Breast epithelium (tissue), 4 donors: ENCODE measurements at regions not wholly inside any gene's neighbourhood (a gene's known extent, or its start where the extent isn't known, plus 50 kb on each side); places are given as distances from the start of the nearest gene placed in this dataset.

Experiments
- DNase-seq, 2 donors: peaks; one replicate each; pipeline ENCODE4 v3.0.0-alpha.2; 2019; ENCODE audit warnings: low spot score in 2 of 2
- H3K27ac ChIP-seq, 2 donors: fragments of 200-600 bp; sonication (generic) in 1 of 2; one replicate each; pipeline ENCODE4 v1.5.1; 2016 to 2019; ENCODE audit warnings: mild to moderate bottlenecking in 1 of 2
- H3K27me3 ChIP-seq, 2 donors: fragments of 200-600 bp; sonication (generic) in 1 of 2; one replicate each; pipeline versions ENCODE4 v1.5.1 to v1.6.0; 2017 to 2019; ENCODE audit warnings: control low read depth in 1 of 2, mild to moderate bottlenecking in 1 of 2
- H3K36me3 ChIP-seq: fragments of 200-600 bp; one replicate; pipeline ENCODE4 v1.5.1; 2019
- H3K4me1 ChIP-seq, 2 donors: fragments of 200-600 bp; sonication (generic); one replicate each; pipeline ENCODE4 v1.5.1; 2016 to 2019; ENCODE audit warnings: control low read depth in 1 of 2
- H3K4me3 ChIP-seq, 3 donors: fragments of 200-600 bp; sonication (generic); 1 replicate in 2 of 3; 2 replicates in 1 of 3; pipeline ENCODE4 v1.5.1; 2016 to 2019; ENCODE audit warnings: mild to moderate bottlenecking in 3 of 3, moderate library complexity in 2 of 3
- H3K9me3 ChIP-seq, 2 donors: fragments of 200-600 bp; sonication (generic) in 1 of 2; one replicate each; pipeline ENCODE4 v1.5.1; 2016 to 2019; ENCODE audit warnings: control low read depth in 1 of 2
- POLR2A ChIP-seq: fragments of 450-650 bp; IDR thresholded peaks from one replicate; pipeline ENCODE4 v1.6.1; 2016; ENCODE audit warnings: antibody characterized with exemption, mild to moderate bottlenecking, moderate library complexity
- POLR2AphosphoS5 ChIP-seq, 3 donors: sonication (generic); formaldehyde crosslinking; IDR thresholded peaks; one replicate each; pipeline ENCODE4 v1.6.1; 2017; ENCODE audit warnings: antibody characterized with exemption in 3 of 3
- intact Hi-C: fragments of 100-400 bp; cut with DNase I; formaldehyde crosslinking; loops from one replicate; pipeline ENCODE4 v1.15.1; 2023; ENCODE audit warnings: low total_unique reads
- TF ChIP-seq, protein P1 (sequence below), 3 donors: fragments of 450-650 bp; IDR thresholded peaks; one replicate each; pipeline ENCODE4 v1.5.1; 2016 to 2017; ENCODE audit warnings: antibody characterized with exemption in 3 of 3, mild to moderate bottlenecking in 3 of 3, moderate library complexity in 3 of 3

DNA sequence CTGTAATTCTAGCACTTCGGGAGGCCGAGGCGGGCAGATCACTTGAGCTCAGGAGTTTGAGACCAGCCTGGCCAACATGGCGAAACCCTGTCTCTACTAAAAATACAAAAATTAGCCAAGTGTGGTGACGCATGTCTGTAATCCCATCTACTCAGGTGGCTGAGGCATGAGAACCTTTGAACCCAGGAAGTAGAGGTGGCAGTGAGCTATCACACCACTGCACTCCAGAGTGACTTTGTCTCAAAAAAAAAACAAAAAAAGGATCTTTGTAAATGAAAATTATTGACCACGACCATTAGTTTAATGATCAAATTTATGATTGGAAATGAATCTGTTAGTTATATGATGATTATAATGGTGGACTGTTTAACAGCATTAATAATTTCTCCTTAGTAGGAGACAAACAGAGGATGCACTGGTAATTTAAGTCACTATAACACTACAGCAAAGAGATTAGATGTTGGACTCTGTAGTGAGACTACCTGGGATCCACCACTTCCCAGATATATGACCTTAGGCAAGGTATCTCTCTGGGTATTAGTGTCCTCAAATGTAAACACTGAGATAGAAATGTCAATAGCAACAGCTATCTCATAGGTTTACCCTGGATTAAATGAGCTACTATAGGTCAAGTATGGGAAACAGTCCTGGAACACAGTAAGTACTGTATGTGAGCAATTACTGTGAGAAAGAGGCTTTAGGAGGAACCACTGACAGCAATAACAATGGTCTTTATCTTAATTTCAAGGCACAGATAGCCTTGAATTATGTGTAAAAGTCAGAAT is 214.7 kb downstream of the NOVA1 start:
- no peak for DNase-seq
- H3K4me3 ChIP-seq = no peak overlapping the region
- H3K27me3 ChIP-seq = no peaks in the 10 kb centered on the region
- H3K36me3 ChIP-seq = no peaks in the 10 kb centered on the region
- intact Hi-C loops = no loop called here
- no peaks in the 10 kb centered on the region for H3K4me1 ChIP-seq
- TF ChIP-seq, protein P1, sequence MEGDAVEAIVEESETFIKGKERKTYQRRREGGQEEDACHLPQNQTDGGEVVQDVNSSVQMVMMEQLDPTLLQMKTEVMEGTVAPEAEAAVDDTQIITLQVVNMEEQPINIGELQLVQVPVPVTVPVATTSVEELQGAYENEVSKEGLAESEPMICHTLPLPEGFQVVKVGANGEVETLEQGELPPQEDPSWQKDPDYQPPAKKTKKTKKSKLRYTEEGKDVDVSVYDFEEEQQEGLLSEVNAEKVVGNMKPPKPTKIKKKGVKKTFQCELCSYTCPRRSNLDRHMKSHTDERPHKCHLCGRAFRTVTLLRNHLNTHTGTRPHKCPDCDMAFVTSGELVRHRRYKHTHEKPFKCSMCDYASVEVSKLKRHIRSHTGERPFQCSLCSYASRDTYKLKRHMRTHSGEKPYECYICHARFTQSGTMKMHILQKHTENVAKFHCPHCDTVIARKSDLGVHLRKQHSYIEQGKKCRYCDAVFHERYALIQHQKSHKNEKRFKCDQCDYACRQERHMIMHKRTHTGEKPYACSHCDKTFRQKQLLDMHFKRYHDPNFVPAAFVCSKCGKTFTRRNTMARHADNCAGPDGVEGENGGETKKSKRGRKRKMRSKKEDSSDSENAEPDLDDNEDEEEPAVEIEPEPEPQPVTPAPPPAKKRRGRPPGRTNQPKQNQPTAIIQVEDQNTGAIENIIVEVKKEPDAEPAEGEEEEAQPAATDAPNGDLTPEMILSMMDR (IDR thresholded peaks at IDR 0.05) = no peak
- no peaks in the 10 kb centered on the region for H3K9me3 ChIP-seq
- no peak overlapping the region for H3K27ac ChIP-seq

DNA sequence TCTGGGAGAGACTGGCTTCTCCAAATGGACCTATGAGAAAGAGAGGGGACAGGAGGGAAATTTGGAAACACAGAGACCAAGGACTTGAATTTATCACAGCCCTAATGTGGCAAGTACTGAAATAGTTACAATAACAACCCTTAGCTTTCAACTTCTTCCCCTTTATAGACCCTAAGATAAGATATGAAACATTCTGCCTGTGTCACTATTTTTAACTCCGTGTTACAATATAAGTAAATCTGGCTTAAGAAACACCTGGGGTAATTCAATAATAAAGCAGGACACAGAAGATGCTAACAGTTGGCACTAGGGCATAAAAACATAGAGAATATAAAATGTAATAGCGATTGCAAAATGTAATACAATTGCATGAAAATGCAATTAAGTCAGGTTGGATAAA is 216.4 kb downstream of the NOVA1 start:
- H3K36me3 ChIP-seq = no peaks in the 10 kb centered on the region
- intact Hi-C loops = no loop called here
- H3K27ac ChIP-seq = no peak overlapping the region
- no peaks in the 10 kb centered on the region for H3K9me3 ChIP-seq
- TF ChIP-seq POLR2A (no peak), POLR2AphosphoS5 (IDR thresholded peaks at IDR 0.05) (no peak)
- TF ChIP-seq, protein P1 (IDR thresholded peaks at IDR 0.05) = no peak
- DNase-seq = no peak
- H3K4me3 ChIP-seq = no peak overlapping the region
- H3K4me1 ChIP-seq = no peaks in the 10 kb centered on the region
- no peaks in the 10 kb centered on the region for H3K27me3 ChIP-seq

DNA sequence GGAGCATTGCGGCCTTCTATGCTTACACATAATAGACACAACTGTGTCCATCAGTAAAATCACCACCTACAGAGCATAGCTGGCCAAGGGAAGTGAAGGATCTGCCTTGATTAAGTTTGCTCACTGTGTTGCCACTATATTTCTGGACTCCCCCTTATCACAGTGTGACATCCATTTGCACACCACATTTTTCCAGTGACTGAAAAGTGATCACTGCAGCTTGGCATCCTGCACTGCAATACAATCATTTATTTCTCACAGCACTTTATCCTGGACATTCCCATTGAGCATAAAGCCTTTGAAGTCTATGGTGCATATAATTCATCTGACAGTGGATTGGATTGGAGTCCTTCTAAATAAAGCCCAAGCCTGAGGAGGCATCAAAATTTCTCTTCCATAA is 217.2 kb downstream of the NOVA1 start:
- intact Hi-C loops = no loop called here
- Histone ChIP-seq H3K36me3 (no peaks in the 10 kb centered on the region), H3K4me1 (no peaks in the 10 kb centered on the region), H3K9me3 (no peaks in the 10 kb centered on the region), H3K27ac (no peak overlapping the region), H3K27me3 (no peaks in the 10 kb centered on the region), H3K4me3 (no peak overlapping the region)
- TF ChIP-seq, protein P1 (IDR thresholded peaks at IDR 0.05) = no peak
- TF ChIP-seq POLR2A = no peak
- DNase-seq = no peak

DNA sequence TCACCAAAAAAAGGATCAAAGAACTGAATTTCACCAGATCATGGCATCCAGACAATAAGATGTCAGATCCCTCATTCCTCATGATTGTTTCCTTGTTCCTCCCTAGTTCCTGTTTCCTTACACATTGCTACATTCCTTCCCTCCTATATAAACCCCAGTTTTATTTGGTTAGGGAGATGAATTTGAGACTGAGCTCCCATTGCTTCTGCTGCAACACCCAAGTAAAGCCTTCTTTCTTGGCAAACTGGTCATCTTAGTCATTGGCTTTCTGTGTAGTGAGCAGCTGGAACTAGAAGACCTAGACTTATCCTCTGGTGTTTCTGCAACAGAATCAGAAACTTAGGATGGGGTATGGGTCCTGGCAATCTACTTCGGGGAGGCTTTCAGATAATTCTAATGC is 217.9 kb downstream of the NOVA1 start:
- Histone ChIP-seq H3K4me1 (no peaks in the 10 kb centered on the region), H3K9me3 (no peaks in the 10 kb centered on the region), H3K27ac (no peak overlapping the region), H3K4me3 (no peak overlapping the region), H3K36me3 (no peaks in the 10 kb centered on the region), H3K27me3 (no peaks in the 10 kb centered on the region)
- intact Hi-C loops = no loop called here
- no peak for DNase-seq
- TF ChIP-seq POLR2AphosphoS5 (IDR thresholded peaks at IDR 0.05) = no peak

DNA sequence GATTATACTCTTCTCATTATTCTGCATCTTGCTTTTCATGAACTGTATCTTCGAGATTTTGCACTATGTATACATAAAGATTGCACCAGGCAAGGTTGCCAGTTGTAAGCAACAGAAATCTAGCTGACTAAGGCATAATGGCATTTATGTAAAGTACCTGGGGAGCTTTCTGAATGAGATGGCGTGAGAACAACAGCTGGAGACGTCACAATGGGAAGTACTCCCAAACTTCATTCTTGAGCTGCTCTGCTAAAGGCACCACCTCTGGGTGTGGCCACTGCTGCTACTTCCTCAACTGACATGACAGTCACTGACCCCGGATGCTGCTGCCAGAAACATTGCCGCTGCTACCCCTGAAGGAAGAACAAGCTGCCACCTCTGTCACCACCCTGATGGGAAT is 220.7 kb downstream of the NOVA1 start:
- H3K36me3 ChIP-seq = no peaks in the 10 kb centered on the region
- H3K4me3 ChIP-seq = no peak overlapping the region
- intact Hi-C loops = no loop called here
- H3K9me3 ChIP-seq = no peaks in the 10 kb centered on the region
- no peaks in the 10 kb centered on the region for H3K4me1 ChIP-seq
- no peak for TF ChIP-seq POLR2A
- H3K27me3 ChIP-seq = no peaks in the 10 kb centered on the region
- no peak for DNase-seq
- no peak overlapping the region for H3K27ac ChIP-seq

DNA sequence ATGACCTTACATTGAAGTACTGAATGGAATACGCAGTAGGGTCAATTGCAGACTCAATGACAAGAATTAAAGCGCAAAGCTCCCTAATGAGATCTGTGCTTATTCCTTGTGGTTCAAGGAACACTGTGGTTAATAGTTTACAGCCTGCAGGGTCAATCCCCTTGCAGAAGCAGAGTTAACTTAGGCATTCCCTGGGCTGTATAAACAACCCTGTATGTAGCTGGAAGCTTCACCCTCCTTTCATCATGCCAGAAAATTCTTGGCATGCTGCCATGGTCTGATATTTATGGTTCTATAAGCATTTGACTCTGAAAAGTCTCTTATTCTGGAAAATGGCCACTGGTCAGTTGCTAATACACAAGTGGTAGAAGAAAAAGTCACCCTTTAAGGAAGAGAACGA is 227.7 kb downstream of the NOVA1 start:
- H3K27me3 ChIP-seq = no peaks in the 10 kb centered on the region
- H3K9me3 ChIP-seq = no peaks in the 10 kb centered on the region
- no peaks in the 10 kb centered on the region for H3K4me1 ChIP-seq
- H3K4me3 ChIP-seq = no peak overlapping the region
- no peak for TF ChIP-seq POLR2A
- no peak for TF ChIP-seq POLR2AphosphoS5 (IDR thresholded peaks at IDR 0.05)
- TF ChIP-seq, protein P1 (IDR thresholded peaks at IDR 0.05) = no peak
- intact Hi-C loops = no loop called here
- H3K27ac ChIP-seq = no peak overlapping the region
- DNase-seq = no peak
- no peaks in the 10 kb centered on the region for H3K36me3 ChIP-seq
